ENCODE measurements at regions not wholly inside any gene's neighbourhood (a gene's known extent, or its start where the extent isn't known, plus 50 kb on each side); places are given as distances from the start of the nearest gene placed in this dataset.

GRCh38 chr18:68560128-68560527 is 154.8 kb downstream of the TMX3 start:
- H3K36me3 ChIP-seq = no peaks in the 10 kb centered on the region

GRCh38 chr18:68557183-68557582 is 157.7 kb downstream of the TMX3 start:
- Histone ChIP-seq H3K27ac (no peak overlapping the region), H3K36me3 (no peaks in the 10 kb centered on the region), H3K9me3 (no peaks in the 10 kb centered on the region), H3K4me1 (ENCODE audit: insufficient read depth) (no peaks in the 10 kb centered on the region), H3K4me3 (no peak overlapping the region), H3K27me3 (no peaks in the 10 kb centered on the region)
- no peak for TF ChIP-seq EP300 (IDR thresholded peaks at IDR 0.05)
- TF ChIP-seq POLR2A (IDR thresholded peaks at IDR 0.05) = no peak
- TF ChIP-seq CTCF (IDR thresholded peaks at IDR 0.05) = no peak
- 69 to 86% (median 84%) methylated on average over 5 of the region's 5 CpGs for WGBS, 3 donors
- intact Hi-C loops (cut with DNase I) = no loop called here
- DNase-seq = no peak

More at GRCh38 chr18:68560128-68560527, 154.8 kb downstream of the TMX3 start:
- 78 to 86% (median 83%) methylated on average over 2 of the region's 2 CpGs for WGBS, 3 donors
- intact Hi-C loops (cut with DNase I) = no loop called here
- H3K9me3 ChIP-seq = no peaks in the 10 kb centered on the region
- H3K4me1 ChIP-seq (ENCODE audit: insufficient read depth) = no peaks in the 10 kb centered on the region
- no peak overlapping the region for H3K27ac ChIP-seq
- no peak overlapping the region for H3K4me3 ChIP-seq
- no peak for DNase-seq
- TF ChIP-seq EP300 (IDR thresholded peaks at IDR 0.05) (no peak), CTCF (IDR thresholded peaks at IDR 0.05) (no peak), POLR2A (IDR thresholded peaks at IDR 0.05) (no peak)
- no peaks in the 10 kb centered on the region for H3K27me3 ChIP-seq

- H3K36me3 ChIP-seq = no peaks in the 10 kb centered on the region
- H3K9me3 ChIP-seq = no peaks in the 10 kb centered on the region
- DNase-seq = no peak
- H3K27me3 ChIP-seq = no peaks in the 10 kb centered on the region
- no peak overlapping the region for H3K27ac ChIP-seq
- TF ChIP-seq CTCF (IDR thresholded peaks at IDR 0.05) = no peak
- no peak for TF ChIP-seq POLR2A (IDR thresholded peaks at IDR 0.05)
- no peak for TF ChIP-seq EP300 (IDR thresholded peaks at IDR 0.05)
- no peaks in the 10 kb centered on the region for H3K4me1 ChIP-seq (ENCODE audit: insufficient read depth)
- no peak overlapping the region for H3K4me3 ChIP-seq
- intact Hi-C loops (cut with DNase I) = no loop called here
Measured at GRCh38 chr18:68555879-68556301, 159.0 kb downstream of the TMX3 start.

GRCh38 chr18:68548904-68549870 is 165.7 kb downstream of the TMX3 start:
- Histone ChIP-seq H3K9me3 (no peaks in the 10 kb centered on the region), H3K27ac (no peak overlapping the region), H3K4me1 (ENCODE audit: insufficient read depth) (no peaks in the 10 kb centered on the region), H3K4me3 (no peak overlapping the region), H3K36me3 (no peaks in the 10 kb centered on the region), H3K27me3 (no peaks in the 10 kb centered on the region)
- no peak for TF ChIP-seq EP300 (IDR thresholded peaks at IDR 0.05)
- TF ChIP-seq POLR2A (IDR thresholded peaks at IDR 0.05) = no peak
- TF ChIP-seq CTCF (IDR thresholded peaks at IDR 0.05) = no peak
- DNase-seq = no peak
- intact Hi-C loops (cut with DNase I) = no loop called here
- 67 to 78% (median 72%) methylated on average over 9 of the region's 9 CpGs for WGBS, 3 donors

Measured in ovary (tissue), 7 donors.